ENCODE measurements at regions not wholly inside any gene's neighbourhood (a gene's known extent, or its start where the extent isn't known, plus 50 kb on each side); places are given as distances from the start of the nearest gene placed in this dataset.
A peak's percentile ranks its signal among the peaks of the same experiment; 100 is the strongest.

GRCh38 chr9:119050281-119050680, 319.0 kb downstream of the BRINP1 start:
- no peak for DNase-seq

- no peak for DNase-seq
These were observed 316.8 kb downstream of the BRINP1 start for GRCh38 chr9:119052339-119053030.

GRCh38 chr9:119053070-119053469, 316.2 kb downstream of the BRINP1 start:
- no peak for DNase-seq

- no peak for DNase-seq
These were observed 308.4 kb downstream of the BRINP1 start for GRCh38 chr9:119060629-119061385.

GRCh38 chr9:119071636-119072035, 297.6 kb downstream of the BRINP1 start:
- peak; percentile 29 for DNase-seq

GRCh38 chr9:119074017-119074416, 295.2 kb downstream of the BRINP1 start:
- no peak for DNase-seq

- DNase-seq, result no peak
These were observed 291.2 kb downstream of the BRINP1 start for GRCh38 chr9:119078015-119078414.

- no peak for DNase-seq
These were observed 285.6 kb downstream of the BRINP1 start for GRCh38 chr9:119083673-119084072.

- no peak for DNase-seq
These were observed 282.6 kb downstream of the BRINP1 start for GRCh38 chr9:119086590-119086989.

- DNase-seq, result no peak
These were observed 281.2 kb downstream of the BRINP1 start for GRCh38 chr9:119088002-119088547.

- no peak for DNase-seq
These were observed 278.2 kb downstream of the BRINP1 start for GRCh38 chr9:119091074-119091473.

GRCh38 chr9:119092125-119092524, 277.1 kb downstream of the BRINP1 start:
- DNase-seq, result no peak

GRCh38 chr9:119094086-119094485, 275.1 kb downstream of the BRINP1 start:
- no peak for DNase-seq

- no peak for DNase-seq
These were observed 274.2 kb downstream of the BRINP1 start for GRCh38 chr9:119095072-119095471.

GRCh38 chr9:119101048-119101447, 268.2 kb downstream of the BRINP1 start:
- DNase-seq, result no peak

- DNase-seq, result no peak
These were observed 254.6 kb downstream of the BRINP1 start for GRCh38 chr9:119114681-119115080.
